ENCODE measurements at regions not wholly inside any gene's neighbourhood (a gene's known extent, or its start where the extent isn't known, plus 50 kb on each side); places are given as distances from the start of the nearest gene placed in this dataset.

DNA sequence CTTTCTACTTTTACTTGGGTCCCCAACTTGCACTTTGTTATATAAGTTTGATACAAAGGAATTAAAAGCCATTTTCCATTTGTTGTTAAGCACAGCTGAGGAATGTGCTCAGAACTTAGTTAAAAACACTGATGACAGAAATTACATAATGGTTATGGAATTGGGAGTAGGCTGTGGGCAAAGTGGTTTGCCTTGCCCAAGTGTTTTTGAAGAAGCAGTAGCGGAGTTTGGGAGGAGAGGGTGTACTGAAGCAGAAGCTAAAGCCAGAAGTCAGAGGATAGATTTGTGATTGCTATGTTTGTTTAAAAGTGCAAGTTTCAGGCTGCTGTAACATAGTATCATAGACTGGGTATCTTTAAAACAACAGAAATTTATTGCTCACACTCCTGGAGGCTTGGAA is 391.8 kb downstream of the DUSP10 start:
- no peak for TF ChIP-seq POLR2A (IDR thresholded peaks at IDR 0.05)
- TF ChIP-seq, protein P1, sequence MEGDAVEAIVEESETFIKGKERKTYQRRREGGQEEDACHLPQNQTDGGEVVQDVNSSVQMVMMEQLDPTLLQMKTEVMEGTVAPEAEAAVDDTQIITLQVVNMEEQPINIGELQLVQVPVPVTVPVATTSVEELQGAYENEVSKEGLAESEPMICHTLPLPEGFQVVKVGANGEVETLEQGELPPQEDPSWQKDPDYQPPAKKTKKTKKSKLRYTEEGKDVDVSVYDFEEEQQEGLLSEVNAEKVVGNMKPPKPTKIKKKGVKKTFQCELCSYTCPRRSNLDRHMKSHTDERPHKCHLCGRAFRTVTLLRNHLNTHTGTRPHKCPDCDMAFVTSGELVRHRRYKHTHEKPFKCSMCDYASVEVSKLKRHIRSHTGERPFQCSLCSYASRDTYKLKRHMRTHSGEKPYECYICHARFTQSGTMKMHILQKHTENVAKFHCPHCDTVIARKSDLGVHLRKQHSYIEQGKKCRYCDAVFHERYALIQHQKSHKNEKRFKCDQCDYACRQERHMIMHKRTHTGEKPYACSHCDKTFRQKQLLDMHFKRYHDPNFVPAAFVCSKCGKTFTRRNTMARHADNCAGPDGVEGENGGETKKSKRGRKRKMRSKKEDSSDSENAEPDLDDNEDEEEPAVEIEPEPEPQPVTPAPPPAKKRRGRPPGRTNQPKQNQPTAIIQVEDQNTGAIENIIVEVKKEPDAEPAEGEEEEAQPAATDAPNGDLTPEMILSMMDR (IDR thresholded peaks at IDR 0.05) = no peak

Measured in testis (tissue), 2 donors.